ENCODE measurements at regions not wholly inside any gene's neighbourhood (a gene's known extent, or its start where the extent isn't known, plus 50 kb on each side); places are given as distances from the start of the nearest gene placed in this dataset.
A peak's percentile ranks its signal among the peaks of the same experiment; 100 is the strongest.

GRCh38 chr6:129778793-129779192, 68.8 kb upstream of the ARHGAP18 start:
- no peak for DNase-seq

- peak; percentile 17 to 39 for DNase-seq
Measured at GRCh38 chr6:129777371-129777770, 67.4 kb upstream of the ARHGAP18 start.

GRCh38 chr6:129776542-129777330, 66.8 kb upstream of the ARHGAP18 start:
- no peak for DNase-seq

GRCh38 chr6:129774697-129775447, 64.9 kb upstream of the ARHGAP18 start:
- DNase-seq: peak; percentile 33 to 87

- no peak for DNase-seq
Measured at GRCh38 chr6:129773304-129773703, 63.3 kb upstream of the ARHGAP18 start.

- DNase-seq: no peak
Measured at GRCh38 chr6:129771678-129772077, 61.7 kb upstream of the ARHGAP18 start.

- no peak for DNase-seq
Measured at GRCh38 chr6:129767776-129768485, 58.0 kb upstream of the ARHGAP18 start.

- no peak for DNase-seq
Measured at GRCh38 chr6:129766959-129767728, 57.2 kb upstream of the ARHGAP18 start.

GRCh38 chr6:129764761-129765407, 54.9 kb upstream of the ARHGAP18 start:
- no peak for DNase-seq

- no peak for DNase-seq
Measured at GRCh38 chr6:129759796-129760605, 50.0 kb upstream of the ARHGAP18 start.
